Colonic mucosa (tissue), 4 donors: ENCODE measurements at regions not wholly inside any gene's neighbourhood (a gene's known extent, or its start where the extent isn't known, plus 50 kb on each side); places are given as distances from the start of the nearest gene placed in this dataset.

Source experiments
- DNase-seq: peaks from one replicate; pipeline ENCODE4 v3.0.0-alpha.2; 2020
- H3K27ac ChIP-seq: fragments of 200-600 bp; one replicate; pipeline ENCODE4 v1.8.0; 2021
- H3K27me3 ChIP-seq: fragments of 200-600 bp; one replicate; pipeline ENCODE4 v1.8.0; 2021
- H3K36me3 ChIP-seq: fragments of 200-600 bp; one replicate; pipeline ENCODE4 v1.8.0; 2021
- H3K4me1 ChIP-seq: fragments of 200-600 bp; one replicate; pipeline ENCODE4 v1.8.0; 2021; ENCODE audit warnings: mild to moderate bottlenecking
- H3K4me3 ChIP-seq: fragments of 200-600 bp; one replicate; pipeline ENCODE4 v1.8.0; 2021
- H3K9ac ChIP-seq, 2 donors: one replicate each; pipeline ENCODE4 v1.7.0; 2013; ENCODE audit warnings: control low read depth in 2 of 2, low read depth in 2 of 2, low read length in 2 of 2
- H3K9me3 ChIP-seq: fragments of 200-600 bp; one replicate; pipeline ENCODE4 v1.8.0; 2021
- CTCF ChIP-seq: fragments of 200-600 bp; IDR thresholded peaks from one replicate; pipeline ENCODE4 v1.8.0; 2022; ENCODE audit warnings: antibody characterized with exemption, mild to moderate bottlenecking
- intact Hi-C: fragments of 100-400 bp; cut with DNase I; formaldehyde crosslinking; loops from one replicate; pipeline ENCODE4 v1.14.1; 2022
- donor health status: healthy.
- donor health status: DM: no; HTN: no; CAD: no.
- donor health status: DM: no; HTN: no; CAD: no.

GRCh38 chr3:163572856-163573255 lies 1505.4 kb downstream of the SI start:
- TF ChIP-seq CTCF, result no peak
- no peaks in the 10 kb centered on the region for H3K27me3 ChIP-seq
- H3K4me1 ChIP-seq, result no peaks in the 10 kb centered on the region
- H3K9ac ChIP-seq, result no peak overlapping the region
- no peak for DNase-seq
- no peak overlapping the region for H3K27ac ChIP-seq
- no peaks in the 10 kb centered on the region for H3K36me3 ChIP-seq
- intact Hi-C loops, result no loop called here
- no peaks in the 10 kb centered on the region for H3K9me3 ChIP-seq
- no peak overlapping the region for H3K4me3 ChIP-seq

- intact Hi-C loops, result no loop called here
- Histone ChIP-seq H3K9ac (no peak overlapping the region), H3K9me3 (no peaks in the 10 kb centered on the region), H3K4me1 (no peaks in the 10 kb centered on the region), H3K36me3 (no peaks in the 10 kb centered on the region), H3K27ac (no peak overlapping the region), H3K27me3 (no peaks in the 10 kb centered on the region), H3K4me3 (no peak overlapping the region)
- no peak for TF ChIP-seq CTCF
- DNase-seq, result no peak
Measured at GRCh38 chr3:163563485-163563884, 1514.8 kb downstream of the SI start.

- intact Hi-C loops, result no loop called here
- H3K27me3 ChIP-seq, result no peaks in the 10 kb centered on the region
- no peak overlapping the region for H3K27ac ChIP-seq
- H3K9me3 ChIP-seq, result no peaks in the 10 kb centered on the region
- no peak for DNase-seq
- H3K4me1 ChIP-seq, result no peaks in the 10 kb centered on the region
- H3K4me3 ChIP-seq, result no peak overlapping the region
- no peak overlapping the region for H3K9ac ChIP-seq
- no peaks in the 10 kb centered on the region for H3K36me3 ChIP-seq
- TF ChIP-seq CTCF, result no peak
Measured at GRCh38 chr3:163562625-163563024, 1515.7 kb downstream of the SI start.

GRCh38 chr3:163561151-163561550 lies 1517.1 kb downstream of the SI start:
- intact Hi-C loops, result no loop called here
- no peaks in the 10 kb centered on the region for H3K36me3 ChIP-seq
- H3K27ac ChIP-seq, result no peak overlapping the region
- no peak overlapping the region for H3K4me3 ChIP-seq
- no peak for DNase-seq
- no peaks in the 10 kb centered on the region for H3K4me1 ChIP-seq
- no peak for TF ChIP-seq CTCF
- no peak overlapping the region for H3K9ac ChIP-seq
- no peaks in the 10 kb centered on the region for H3K9me3 ChIP-seq
- H3K27me3 ChIP-seq, result no peaks in the 10 kb centered on the region

- intact Hi-C loops, result no loop called here
- no peak overlapping the region for H3K4me3 ChIP-seq
- H3K9ac ChIP-seq, result no peak overlapping the region
Measured at GRCh38 chr3:163560459-163560858, 1517.8 kb downstream of the SI start.

More at GRCh38 chr3:163560459-163560858, 1517.8 kb downstream of the SI start:
- Histone ChIP-seq H3K4me1 (no peaks in the 10 kb centered on the region), H3K9me3 (no peaks in the 10 kb centered on the region), H3K36me3 (no peaks in the 10 kb centered on the region), H3K27me3 (no peaks in the 10 kb centered on the region), H3K27ac (no peak overlapping the region)
- no peak for DNase-seq
- no peak for TF ChIP-seq CTCF
